ENCODE measurements at regions not wholly inside any gene's neighbourhood (a gene's known extent, or its start where the extent isn't known, plus 50 kb on each side); places are given as distances from the start of the nearest gene placed in this dataset.

- TF ChIP-seq POLR2AphosphoS5 (IDR thresholded peaks at IDR 0.05; ENCODE audit: low read depth, low read length) (no peak), CTCF (IDR thresholded peaks at IDR 0.05) (peak; percentile 66; the same call in 1 of the 2 replicates), SIN3A (IDR thresholded peaks at IDR 0.05; ENCODE audit: borderline replicate concordance, insufficient read depth, low read depth, low read length) (no peak), REST (IDR thresholded peaks at IDR 0.05; ENCODE audit: insufficient read depth in 1 of 2, low read depth in 2 of 2, low read length in 1 of 2) (no peak), TCF7L2 (IDR thresholded peaks at IDR 0.05; ENCODE audit: low read depth, low read length) (no peak)
These were observed 647.8 kb downstream of the TAF11L14 start for GRCh38 chr5:18281947-18282581.
